ENCODE measurements at regions not wholly inside any gene's neighbourhood (a gene's known extent, or its start where the extent isn't known, plus 50 kb on each side); places are given as distances from the start of the nearest gene placed in this dataset.

- TF ChIP-seq POLR2AphosphoS5 (IDR thresholded peaks at IDR 0.05; ENCODE audit: borderline replicate concordance, low read depth, low read length) = no peak
- TF ChIP-seq EZH2 (IDR thresholded peaks at IDR 0.05) = no peak
- no peak for TF ChIP-seq FOXP2 (optimal IDR thresholded peaks at IDR 0.05; ENCODE audit: control extremely low read depth, extremely low read length, insufficient read depth)
Measured at GRCh38 chr20:24825591-24825990, 123.5 kb upstream of the CST7 start.

Data from SK-N-MC (cell line).